ENCODE measurements at regions not wholly inside any gene's neighbourhood (a gene's known extent, or its start where the extent isn't known, plus 50 kb on each side); places are given as distances from the start of the nearest gene placed in this dataset.

GRCh38 chr2:163888591-163888990 is 152.8 kb upstream of the FIGN start:
- POLR2A ChIA-PET, result no interaction called here

More at GRCh38 chr2:163888591-163888990, 152.8 kb upstream of the FIGN start:
- Histone ChIP-seq H3K9me3 (ENCODE audit: control insufficient read depth, insufficient read depth, low read depth, low read length) (no peaks in the 10 kb centered on the region), H3K4me1 (ENCODE audit: control insufficient read depth, insufficient read depth, low read length) (no peaks in the 10 kb centered on the region), H3K36me3 (ENCODE audit: control insufficient read depth in 2 of 2, insufficient read depth in 1 of 2, low read length in 2 of 2) (no peaks in the 10 kb centered on the region), H3K4me3 (ENCODE audit: low read depth, low read length) (no peak overlapping the region), H3K27ac (ENCODE audit: extremely low read depth, low read depth, low read length) (no peak overlapping the region)
- CTCF ChIA-PET, result interaction anchor here (2.1 kb wide), 1 partner anchor 10 kb away, joined by 16 read pairs; no protein-coding TSS in a partner anchor
- no peak for TF ChIP-seq ZNF302 (tag by site-specific recombination; IDR thresholded peaks at IDR 0.05; ENCODE audit: low read depth)
- no peak for TF ChIP-seq ZNF121 (tag by site-specific recombination; IDR thresholded peaks at IDR 0.05)
- TF ChIP-seq ZNF626 (tag by site-specific recombination; IDR thresholded peaks at IDR 0.05), result no peak
- no peak for TF ChIP-seq KLF17 (tag by site-specific recombination; IDR thresholded peaks at IDR 0.05)
- no peak for TF ChIP-seq ZNF280D (tag by site-specific recombination; IDR thresholded peaks at IDR 0.05)
- no peak for TF ChIP-seq HIC1 (tag by site-specific recombination; IDR thresholded peaks at IDR 0.05)
- TF ChIP-seq SP2 (tag by site-specific recombination; IDR thresholded peaks at IDR 0.05), result no peak
- TF ChIP-seq ZNF341 (tag by site-specific recombination; IDR thresholded peaks at IDR 0.05; ENCODE audit: low read depth), result no peak
- no peak for TF ChIP-seq ZSCAN16 (tag by site-specific recombination; IDR thresholded peaks at IDR 0.05)
- no peak for TF ChIP-seq OVOL3 (tag by site-specific recombination; IDR thresholded peaks at IDR 0.05)
- no peak for TF ChIP-seq ZNF544 (tag by site-specific recombination; IDR thresholded peaks at IDR 0.05)
- no peak for TF ChIP-seq AEBP2 (tag by site-specific recombination; IDR thresholded peaks at IDR 0.05; ENCODE audit: borderline replicate concordance)
- no peak for TF ChIP-seq ZNF837 (tag by site-specific recombination; IDR thresholded peaks at IDR 0.05)
- TF ChIP-seq ZSCAN4 (tag by site-specific recombination; IDR thresholded peaks at IDR 0.05), result no peak
- TF ChIP-seq KLF8 (tag by site-specific recombination; IDR thresholded peaks at IDR 0.05), result no peak
- no peak for TF ChIP-seq ZNF266 (tag by site-specific recombination; IDR thresholded peaks at IDR 0.05; ENCODE audit: low read depth)

All from HEK293 (cell line).